ENCODE measurements at regions not wholly inside any gene's neighbourhood (a gene's known extent, or its start where the extent isn't known, plus 50 kb on each side); places are given as distances from the start of the nearest gene placed in this dataset.
"Not testable (repeated sequence)": the region's sequence is repeated elsewhere in the genome, so short reads cannot be mapped to it uniquely, and the experiment has no call there.

GRCh38 chr9:81103597-81104471 is 585.5 kb downstream of the TLE1 start:
- DNase-seq: no peak

- DNase-seq: no peak
These were observed 592.1 kb downstream of the TLE1 start for GRCh38 chr9:81097131-81097847.

- no peak for DNase-seq
These were observed 592.7 kb downstream of the TLE1 start for GRCh38 chr9:81096625-81097024.

- no peak for DNase-seq
These were observed 597.3 kb downstream of the TLE1 start for GRCh38 chr9:81092057-81092456.

GRCh38 chr9:81088341-81088740 is 601.0 kb downstream of the TLE1 start:
- no peak for DNase-seq

GRCh38 chr9:81086416-81086815 is 602.9 kb downstream of the TLE1 start:
- no peak for DNase-seq

- DNase-seq: no peak
These were observed 605.4 kb downstream of the TLE1 start for GRCh38 chr9:81083854-81084512.

- no peak for DNase-seq
These were observed 606.3 kb downstream of the TLE1 start for GRCh38 chr9:81083067-81083466.

GRCh38 chr9:81082221-81082620 is 607.1 kb downstream of the TLE1 start:
- no peak for DNase-seq

- no peak for DNase-seq
These were observed 608.4 kb downstream of the TLE1 start for GRCh38 chr9:81080900-81081299.

- no peak for DNase-seq
These were observed 609.2 kb downstream of the TLE1 start for GRCh38 chr9:81080185-81080584.

- no peak for DNase-seq
These were observed 610.3 kb downstream of the TLE1 start for GRCh38 chr9:81079055-81079454.

- no peak for DNase-seq
These were observed 610.8 kb downstream of the TLE1 start for GRCh38 chr9:81078555-81078954.

- DNase-seq: no peak
These were observed 611.8 kb downstream of the TLE1 start for GRCh38 chr9:81077572-81077971.

GRCh38 chr9:81076131-81076530 is 613.2 kb downstream of the TLE1 start:
- DNase-seq: no peak

GRCh38 chr9:81074221-81074620 is 615.1 kb downstream of the TLE1 start:
- DNase-seq: no peak

GRCh38 chr9:81073821-81074220 is 615.5 kb downstream of the TLE1 start:
- DNase-seq: no peak

- DNase-seq: no peak
These were observed 616.6 kb downstream of the TLE1 start for GRCh38 chr9:81072758-81073157.

- no peak for DNase-seq
These were observed 618.2 kb downstream of the TLE1 start for GRCh38 chr9:81071108-81071507.

- DNase-seq: no peak
These were observed 618.7 kb downstream of the TLE1 start for GRCh38 chr9:81070689-81071088.

- no peak for DNase-seq
These were observed 619.4 kb downstream of the TLE1 start for GRCh38 chr9:81069923-81070322.

GRCh38 chr9:81069038-81069795 is 620.1 kb downstream of the TLE1 start:
- DNase-seq: no peak

- not testable (repeated sequence) for DNase-seq
These were observed 626.4 kb downstream of the TLE1 start for GRCh38 chr9:81062995-81063394.

Measured in effector CD4-positive, alpha-beta T cell (primary cell).